GM19239 (cell line): ENCODE measurements at regions not wholly inside any gene's neighbourhood (a gene's known extent, or its start where the extent isn't known, plus 50 kb on each side); places are given as distances from the start of the nearest gene placed in this dataset.

Experiments
- DNase-seq: peaks from one replicate; pipeline ENCODE4 v3.0.0; 2011; ENCODE audit warnings: low spot score; ENCODE audit not compliant: insufficient read length
- FAIRE-seq: peaks from 2 replicates; lab custom pipeline; 2011; peaks lifted over from hg19 to GRCh38; lab: Jason Lieb, UNC

DNA sequence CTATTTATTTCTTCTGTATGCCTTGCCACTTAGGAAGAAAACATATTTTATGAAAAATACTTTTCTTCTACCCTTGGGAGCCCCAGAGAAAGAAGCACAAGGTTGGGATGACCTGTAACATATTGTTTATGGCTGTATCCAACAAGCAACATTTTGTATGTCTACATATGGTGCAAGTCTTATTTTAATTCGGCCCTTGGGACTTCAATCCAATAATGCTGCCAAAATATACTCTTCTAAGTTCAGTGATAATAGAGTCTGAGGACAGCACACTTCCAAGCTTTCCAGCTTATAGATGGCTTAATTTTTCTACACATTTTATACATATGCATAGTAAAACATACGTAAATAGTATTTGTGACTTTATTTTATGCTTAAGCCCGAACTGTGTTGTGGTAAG is 318.5 kb upstream of the SEMA3A start:
- FAIRE-seq (no peak), DNase-seq (no peak)

DNA sequence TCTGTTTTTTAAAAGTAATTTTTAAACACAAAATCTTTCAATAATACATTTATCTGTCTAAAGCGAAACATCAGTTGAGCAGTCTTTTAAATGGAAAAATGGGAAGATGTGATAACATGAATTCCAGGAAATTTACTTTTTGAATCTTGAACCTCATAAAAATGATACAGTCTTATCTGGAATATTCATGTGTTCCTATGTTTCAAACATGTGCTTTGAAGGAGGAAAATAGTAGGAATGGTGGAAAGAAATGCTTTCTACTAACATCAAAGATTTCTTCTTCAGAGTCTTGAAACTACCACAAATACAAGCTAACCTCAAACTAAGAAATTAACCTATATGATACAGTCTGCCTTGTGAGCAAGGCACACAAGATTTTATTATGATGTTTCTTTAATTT is 317.5 kb upstream of the SEMA3A start:
- no peak for FAIRE-seq
- no peak for DNase-seq

DNA sequence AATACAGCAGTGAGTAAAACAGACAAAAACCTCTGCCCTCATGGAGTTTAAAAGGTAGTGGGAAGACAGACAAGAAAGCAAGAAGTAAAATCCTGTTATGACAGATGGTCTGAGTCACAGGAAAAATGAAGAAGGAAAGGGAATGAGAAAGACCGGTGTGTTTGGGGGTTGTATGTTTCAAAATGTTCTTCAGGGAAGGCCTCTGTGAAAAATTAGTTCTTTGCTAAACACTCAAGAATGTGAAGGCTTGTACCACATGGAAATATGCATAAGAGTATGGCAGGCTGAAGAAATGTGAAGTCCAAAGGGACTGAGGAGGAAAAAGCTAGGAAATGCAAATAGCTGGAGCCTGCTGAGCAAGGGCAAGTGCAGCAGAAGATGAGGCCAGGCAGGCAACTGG is 315.9 kb upstream of the SEMA3A start:
- FAIRE-seq (no peak), DNase-seq (no peak)

DNA sequence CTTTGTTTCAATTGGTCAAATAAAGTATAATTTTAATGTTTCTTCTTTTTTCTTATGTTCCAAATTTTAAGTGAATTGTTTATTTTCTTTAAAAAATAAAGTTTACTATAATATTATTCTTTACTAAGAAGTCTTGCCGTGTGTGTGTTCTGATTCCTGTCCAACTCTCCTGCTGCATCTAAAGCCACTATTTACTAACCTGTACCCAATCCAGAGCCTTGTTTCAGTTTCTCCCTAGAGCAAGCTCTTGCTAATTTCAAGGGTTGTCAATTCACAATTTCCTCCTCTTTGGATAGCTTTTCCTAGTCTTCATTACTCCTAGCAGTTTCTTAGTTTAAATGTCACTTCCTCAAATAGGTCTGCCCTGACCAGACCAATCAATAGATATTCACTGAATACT is 314.9 kb upstream of the SEMA3A start:
- DNase-seq (no peak), FAIRE-seq (no peak)

DNA sequence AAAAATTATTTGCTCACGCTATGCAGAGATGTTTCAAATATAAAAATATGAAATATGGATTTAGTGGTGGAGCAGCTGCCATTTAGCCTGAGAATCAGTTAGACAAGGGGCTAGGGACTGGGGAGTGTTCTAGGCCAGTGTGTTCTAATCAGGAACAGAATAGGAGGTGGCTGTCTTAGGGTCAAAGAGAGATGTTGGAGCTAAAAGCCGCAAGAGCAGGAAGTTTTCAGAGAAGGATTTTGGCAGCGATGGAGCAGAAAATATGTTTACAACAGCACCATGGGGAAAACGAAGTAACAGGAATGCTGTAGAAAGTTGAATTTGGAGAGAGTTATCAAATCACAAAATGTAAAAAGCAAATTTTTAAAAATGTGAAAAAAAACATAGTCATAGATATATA is 314.0 kb upstream of the SEMA3A start:
- FAIRE-seq: no peak
- no peak for DNase-seq

DNA sequence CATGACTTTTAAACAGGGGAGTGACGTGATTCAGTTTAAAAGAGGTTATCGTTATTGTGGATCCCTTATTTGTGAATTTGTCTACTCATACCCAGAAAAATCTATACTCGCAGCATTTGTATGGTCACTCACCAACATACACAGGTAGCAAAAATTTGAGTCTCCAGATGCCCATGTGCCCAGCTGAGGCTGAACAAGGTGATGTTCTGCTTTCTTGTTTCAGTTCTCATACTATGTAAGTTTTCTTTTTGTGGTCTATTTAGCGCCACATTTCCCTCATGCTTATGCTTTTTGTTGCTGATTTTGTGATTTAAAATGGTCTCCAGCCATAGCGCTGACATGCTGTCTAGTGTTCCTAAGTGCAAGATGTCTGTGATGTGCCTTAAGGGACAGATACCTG is 312.9 kb upstream of the SEMA3A start:
- DNase-seq: no peak
- no peak for FAIRE-seq

DNA sequence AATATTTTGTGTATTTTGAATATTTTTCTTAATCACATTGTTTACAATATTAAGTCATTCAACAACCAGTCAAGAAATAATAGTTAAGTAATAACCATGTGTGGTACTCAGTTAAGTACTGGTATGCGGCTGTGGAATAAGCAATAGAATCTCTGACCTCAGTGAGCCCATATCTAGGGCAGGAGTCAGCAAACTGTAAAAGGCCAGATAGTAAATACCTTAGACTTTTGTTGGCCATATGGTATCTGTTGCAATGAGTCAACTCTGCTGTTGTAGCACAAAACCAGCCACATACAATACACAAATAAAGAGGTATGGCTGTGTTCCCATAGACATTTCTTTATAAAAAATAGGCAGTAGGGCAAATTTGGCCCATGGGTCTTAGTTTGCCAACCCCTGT is 311.6 kb upstream of the SEMA3A start:
- no peak for FAIRE-seq
- no peak for DNase-seq

DNA sequence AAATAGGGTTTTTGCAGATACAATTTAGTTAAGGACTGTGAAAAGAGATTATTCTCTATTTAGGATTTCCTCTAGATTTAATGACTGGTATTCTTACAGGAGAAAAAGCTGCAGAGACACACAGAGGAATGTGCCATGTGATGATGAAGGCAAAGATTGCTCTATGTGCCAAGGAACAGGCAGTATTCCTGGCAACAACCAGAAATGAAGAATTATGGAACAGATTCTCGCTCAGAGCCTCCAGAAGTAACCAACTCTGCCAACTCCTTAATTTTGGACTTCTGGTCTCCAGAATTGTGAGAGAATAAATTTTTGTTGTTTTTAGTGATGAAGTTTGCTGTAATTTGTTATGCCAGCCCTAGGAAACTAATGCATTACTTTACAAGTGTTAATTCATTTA is 307.6 kb upstream of the SEMA3A start:
- FAIRE-seq (no peak), DNase-seq (no peak)

DNA sequence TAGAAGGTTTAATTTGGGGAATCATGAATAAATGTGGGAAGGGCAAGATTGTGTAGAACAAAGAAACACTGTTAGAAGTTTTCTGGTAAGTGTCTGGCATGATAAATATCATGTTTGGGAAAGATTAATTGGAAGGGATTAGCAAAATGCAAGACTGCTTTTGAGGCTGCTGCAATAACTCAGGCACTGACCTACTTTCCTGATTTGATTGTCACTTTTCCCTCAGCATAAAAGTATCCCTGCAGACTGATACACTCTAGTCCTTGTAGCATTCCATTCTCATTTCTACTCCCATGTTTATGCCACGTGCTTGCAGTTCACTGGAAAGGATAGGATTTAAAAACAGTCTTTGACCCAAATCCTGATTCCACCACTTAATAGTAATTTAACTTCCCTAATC is 303.3 kb upstream of the SEMA3A start:
- DNase-seq (no peak), FAIRE-seq (no peak)

DNA sequence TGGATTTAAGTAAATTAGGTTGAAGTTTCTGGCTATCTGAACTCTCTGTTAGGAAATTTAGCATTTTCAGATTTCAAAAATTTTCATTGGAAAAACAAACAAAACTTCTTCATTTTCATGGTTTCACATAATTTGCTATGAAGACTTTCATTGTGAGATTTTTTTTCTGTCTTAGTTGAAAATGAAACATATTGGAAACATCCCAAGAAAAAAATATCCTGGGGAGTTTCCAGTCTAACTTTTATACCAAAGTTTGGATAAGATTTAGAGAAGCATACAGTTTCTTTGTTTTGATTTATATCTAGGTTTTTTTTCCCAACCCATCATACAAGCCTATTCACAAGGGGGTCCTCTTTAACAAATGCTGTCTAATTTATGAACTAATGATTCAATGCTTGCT is 300.5 kb upstream of the SEMA3A start:
- FAIRE-seq (no peak), DNase-seq (no peak)

DNA sequence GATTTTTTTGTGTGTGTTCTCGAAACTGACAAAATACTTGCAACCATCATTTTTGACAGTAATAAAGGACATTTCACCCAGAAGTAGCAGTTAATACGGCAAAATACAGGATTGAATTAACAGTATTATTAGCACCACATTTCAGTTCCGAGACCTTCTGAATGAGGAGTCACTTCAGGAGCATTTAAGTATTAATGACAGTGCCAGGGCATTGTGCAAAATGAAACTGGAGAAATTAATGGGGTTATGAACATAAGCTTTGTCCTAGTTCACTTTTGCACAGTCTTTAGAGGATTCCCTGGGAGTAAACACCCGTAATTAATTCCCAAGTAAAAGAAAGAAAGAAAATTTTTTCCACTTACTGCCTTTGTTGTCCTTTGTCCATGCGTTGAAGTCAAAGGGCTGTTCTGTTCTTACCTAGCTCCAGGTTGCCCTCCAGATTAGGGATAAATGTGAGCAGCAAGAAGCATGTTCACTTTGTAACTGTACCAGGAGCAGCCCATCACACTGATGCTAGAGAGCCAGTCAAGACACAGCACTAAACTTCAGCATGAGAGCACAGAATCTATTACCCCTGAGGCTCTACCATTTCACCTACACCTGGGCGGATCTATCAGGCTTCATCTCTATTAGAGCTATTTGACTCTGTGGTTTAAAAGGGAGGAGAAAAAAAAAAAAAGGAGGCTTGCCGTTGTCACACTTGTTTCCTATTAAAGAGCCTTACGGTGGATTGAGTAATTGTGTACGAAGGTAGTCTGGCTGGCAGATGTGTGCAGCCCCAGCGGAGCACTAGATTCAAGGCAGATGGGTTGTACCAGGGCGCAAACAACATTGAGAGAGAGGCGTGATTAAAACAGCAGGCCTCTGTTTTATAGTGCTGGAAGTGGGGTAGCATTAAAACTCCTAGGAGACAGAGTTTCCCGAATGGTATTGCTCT is 297.8 kb upstream of the SEMA3A start:
- FAIRE-seq: no peak
- no peak for DNase-seq

DNA sequence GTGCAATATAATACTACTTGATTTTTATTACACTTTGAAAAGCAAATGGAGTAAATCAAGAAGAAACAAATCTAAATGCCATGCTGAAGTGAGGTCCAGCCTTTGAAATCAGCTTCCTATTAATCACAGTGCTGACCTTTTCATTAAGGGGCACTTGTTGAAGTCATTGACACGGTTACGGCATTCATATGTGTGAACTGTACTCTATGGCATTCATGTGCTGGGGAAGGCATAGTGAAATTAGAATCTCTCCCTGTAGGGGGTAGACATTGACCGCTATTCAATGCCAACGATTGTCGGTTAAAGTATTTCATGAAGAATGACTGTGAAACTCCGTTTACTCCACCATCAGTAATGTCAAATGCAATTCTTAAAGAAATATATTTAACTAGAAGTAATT is 296.1 kb upstream of the SEMA3A start:
- DNase-seq: no peak
- no peak for FAIRE-seq

DNA sequence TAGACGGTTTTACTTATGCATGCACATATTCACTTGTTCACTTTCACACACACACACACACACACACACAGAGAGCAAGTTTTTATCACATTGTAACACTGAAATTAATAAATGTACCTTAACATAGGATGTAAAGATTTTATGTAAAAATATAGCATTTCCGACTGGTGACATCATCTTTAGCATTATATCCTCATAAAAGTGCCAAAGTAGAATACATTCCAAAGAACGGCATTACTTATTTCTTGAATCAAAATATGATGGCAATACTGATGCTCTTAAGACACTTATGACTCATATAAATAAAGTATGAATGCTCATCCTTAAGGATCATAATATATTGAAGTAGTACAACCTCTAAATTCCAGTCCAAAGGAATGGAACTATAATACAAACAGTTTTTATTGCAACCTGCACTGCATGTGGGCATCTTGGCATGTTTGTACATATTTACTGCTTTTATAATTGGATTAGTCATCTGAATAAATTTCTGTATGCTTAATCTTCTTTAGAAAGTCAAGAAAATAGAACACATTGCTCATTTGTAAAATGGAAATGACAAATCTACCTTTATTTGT is 290.0 kb upstream of the SEMA3A start:
- FAIRE-seq: no peak
- DNase-seq: no peak

DNA sequence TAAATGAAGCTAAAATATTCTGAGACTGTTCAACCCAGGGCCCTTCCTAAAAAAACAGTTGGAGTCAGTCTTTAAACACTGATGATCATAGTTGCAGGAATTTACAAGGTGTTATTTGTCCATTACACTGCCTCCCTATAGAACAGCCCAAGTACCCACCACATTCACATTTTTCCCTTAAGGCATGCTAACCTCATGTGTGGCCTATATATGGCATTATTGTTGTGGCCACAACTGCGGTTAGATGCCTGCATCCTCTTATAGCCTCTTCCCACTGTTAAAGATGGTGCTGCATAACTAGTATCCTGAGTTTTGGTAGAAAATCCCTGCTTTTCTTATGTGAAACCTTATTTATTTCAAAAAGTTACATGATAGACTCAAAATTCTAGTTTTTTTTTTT is 287.9 kb upstream of the SEMA3A start:
- FAIRE-seq (no peak), DNase-seq (no peak)

DNA sequence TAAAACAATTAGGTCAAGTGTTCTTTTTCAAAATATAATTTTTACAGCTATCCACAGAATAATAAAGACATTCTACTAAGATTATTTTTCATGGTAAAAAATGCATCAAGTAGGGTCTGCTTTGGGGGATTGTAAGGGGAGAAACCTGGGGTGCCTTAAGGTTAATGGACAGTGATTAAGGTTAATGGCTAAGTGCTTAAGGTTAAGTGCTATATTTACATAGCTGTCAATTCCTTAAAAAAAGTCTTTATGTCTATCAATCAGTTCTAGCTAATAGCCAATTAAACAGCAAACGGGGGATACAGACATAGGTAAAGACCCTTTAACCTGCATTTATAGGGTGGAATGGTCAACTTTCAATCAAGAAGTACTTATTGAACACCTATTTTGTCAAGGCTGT is 284.5 kb upstream of the SEMA3A start:
- DNase-seq (no peak), FAIRE-seq (no peak)

DNA sequence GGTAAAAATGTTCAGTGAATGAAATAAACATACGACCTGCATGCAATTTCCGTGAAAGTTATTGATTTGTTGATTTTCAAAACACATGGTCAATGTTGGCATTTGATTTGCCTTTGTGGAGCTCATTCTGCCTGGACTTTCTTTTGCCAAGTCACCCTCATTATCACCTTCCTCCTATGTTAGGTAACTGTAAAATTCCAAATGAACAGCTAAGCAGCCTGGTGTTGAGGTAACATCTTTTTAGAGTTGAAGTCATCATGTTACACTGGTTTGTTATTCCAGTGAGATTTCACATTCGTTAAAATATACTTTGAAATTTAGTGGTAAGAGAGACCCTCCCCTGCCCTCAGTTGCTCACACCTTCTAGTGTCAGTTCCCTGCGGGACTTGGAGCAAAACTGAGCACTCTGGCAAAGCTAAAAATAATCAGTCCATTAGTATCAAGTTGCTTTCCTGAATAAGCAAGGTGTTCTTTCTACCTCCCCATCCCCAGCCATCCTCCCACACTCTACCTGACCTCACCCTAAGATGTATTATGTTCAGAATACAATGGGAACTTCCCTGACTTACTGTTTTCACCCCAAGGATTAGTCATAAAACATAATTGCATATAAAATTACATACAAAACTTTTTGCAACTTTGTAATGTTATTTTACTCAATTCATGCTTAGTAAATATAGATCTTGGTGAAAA is 283.3 kb upstream of the SEMA3A start:
- no peak for FAIRE-seq
- DNase-seq: no peak

DNA sequence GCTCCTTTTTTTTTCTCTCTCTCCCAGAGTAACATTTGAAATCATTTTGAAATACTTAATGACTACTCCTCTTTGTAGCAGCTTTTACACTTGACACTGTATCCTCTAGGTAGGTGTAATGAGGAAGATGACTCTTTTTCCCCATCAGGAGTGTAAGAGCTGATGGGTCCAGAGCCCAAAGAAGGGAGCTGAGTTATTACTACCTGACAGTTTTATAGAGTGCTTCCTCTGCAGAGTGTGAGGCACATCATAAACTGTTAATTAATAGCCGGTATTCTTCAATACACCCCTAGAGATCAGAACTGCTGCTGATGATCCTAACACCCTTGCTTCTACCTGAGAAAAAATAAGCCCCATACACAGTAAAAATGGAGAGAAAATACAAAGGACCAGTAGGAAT is 279.8 kb upstream of the SEMA3A start:
- DNase-seq (no peak), FAIRE-seq (no peak)

DNA sequence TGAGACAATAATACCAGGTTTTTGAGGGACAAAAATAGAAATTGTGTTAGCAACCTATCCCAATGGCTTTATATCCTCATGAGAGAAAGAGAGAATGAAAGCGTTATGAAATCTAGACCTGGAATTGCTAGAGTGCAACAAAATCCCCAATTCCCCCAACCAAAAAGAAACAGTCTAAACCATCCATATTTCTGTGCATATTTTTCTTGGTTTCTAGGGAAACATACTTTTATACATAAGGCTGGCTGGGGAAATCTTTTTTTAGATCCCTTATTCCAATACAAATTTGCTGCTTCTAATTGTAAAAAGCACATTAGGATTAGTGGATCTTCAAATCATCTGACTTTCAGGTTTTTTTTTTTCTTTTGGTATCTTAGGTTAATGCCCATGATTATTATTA is 277.0 kb upstream of the SEMA3A start:
- DNase-seq (no peak), FAIRE-seq (no peak)

DNA sequence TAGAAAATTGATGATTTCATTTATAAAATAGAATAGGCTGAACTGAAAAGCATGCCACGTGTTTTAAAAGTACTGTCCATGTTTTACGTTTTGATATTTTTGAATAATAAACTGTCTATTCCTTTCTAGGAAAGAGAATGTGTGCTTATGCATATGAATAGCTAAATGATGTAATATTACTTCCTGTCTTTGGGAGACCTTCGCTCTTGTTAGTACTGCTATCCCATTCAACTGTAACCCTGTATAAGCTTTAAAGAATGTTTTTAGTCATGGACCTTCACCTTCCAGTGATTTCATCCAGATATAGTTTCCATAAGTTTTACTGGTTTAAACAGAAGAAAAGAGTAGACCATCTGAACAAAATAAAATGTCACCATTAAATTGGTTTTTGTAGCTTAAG is 274.4 kb upstream of the SEMA3A start:
- no peak for DNase-seq
- FAIRE-seq: no peak

DNA sequence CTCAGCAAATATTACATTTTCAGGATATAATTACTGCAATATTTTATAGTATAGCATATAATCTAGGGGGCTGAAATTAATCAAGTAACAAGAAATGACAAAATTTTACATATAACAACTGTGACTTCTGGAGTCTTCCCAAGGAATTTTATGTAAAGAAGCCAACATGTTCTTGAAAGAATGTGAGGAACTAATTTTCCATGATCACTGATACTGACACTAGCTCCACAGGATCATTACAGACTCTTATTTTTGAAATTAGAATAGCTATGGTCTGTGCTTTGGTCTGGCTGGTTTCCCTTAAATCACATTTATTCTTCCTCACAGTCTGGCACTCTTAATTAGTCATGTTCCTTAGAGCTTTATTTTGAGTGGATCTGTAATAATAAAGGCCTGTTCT is 267.7 kb upstream of the SEMA3A start:
- DNase-seq (no peak), FAIRE-seq (no peak)

DNA sequence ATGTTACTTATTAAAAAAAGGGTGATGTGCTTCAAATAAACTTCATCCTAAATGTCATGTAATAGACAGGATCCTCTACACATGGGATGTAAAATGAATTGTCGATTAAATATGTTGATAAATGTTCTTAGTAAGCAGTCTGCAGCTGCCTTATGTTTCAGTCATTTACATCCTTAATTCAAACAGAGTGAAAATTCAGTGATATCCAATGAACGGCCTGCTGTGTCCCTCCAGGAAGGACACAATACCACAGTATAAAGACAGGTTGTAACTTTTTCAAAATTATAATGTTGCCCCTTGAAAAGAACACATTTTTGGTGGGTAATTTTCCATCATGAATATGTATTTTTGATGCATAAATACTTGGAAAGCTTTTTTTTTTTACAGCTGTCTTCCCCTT is 266.5 kb upstream of the SEMA3A start:
- no peak for DNase-seq
- FAIRE-seq: no peak
